BJ (cell line): ENCODE measurements at regions not wholly inside any gene's neighbourhood (a gene's known extent, or its start where the extent isn't known, plus 50 kb on each side); places are given as distances from the start of the nearest gene placed in this dataset.

Source experiments
- CTCF ChIA-PET: fragments of 350-600 bp; formaldehyde crosslinking; extraction: SDS; loops from one replicate; lab custom pipeline; 2021; ENCODE audit warnings: antibody characterized with exemption, inconsistent platforms; lab: Yijun Ruan, JAX
- POLR2A ChIA-PET: fragments of 300-600 bp; sonication (Branson Sonifier 250); formaldehyde crosslinking; extraction: SDS; loops from one replicate; lab custom pipeline; 2021; ENCODE audit warnings: antibody characterized with exemption; lab: Charles Lee
- DNase-seq: peaks from one replicate; pipeline ENCODE4 v3.0.0-alpha.2; 2011; ENCODE audit warnings: low read depth
- H3K27me3 ChIP-seq: 2 replicates; pipeline ENCODE4 v1.6.0; 2011; ENCODE audit warnings: low read length; ENCODE audit not compliant: control insufficient read depth, insufficient read depth
- H3K36me3 ChIP-seq: 2 replicates; pipeline ENCODE4 v1.5.1; 2011; ENCODE audit warnings: low read length; ENCODE audit not compliant: control insufficient read depth, insufficient read depth
- H3K4me3 ChIP-seq: 2 replicates; pipeline ENCODE4 v1.5.1; 2011; ENCODE audit warnings: low read depth, mild to moderate bottlenecking, control low read depth, low read length
- TF ChIP-seq, protein P1 (sequence below): IDR thresholded peaks from 2 replicates; pipeline ENCODE4 v1.5.1; 2011; ENCODE audit warnings: low read depth, mild to moderate bottlenecking, control low read depth, inconsistent platforms, low read length, moderate library complexity; ENCODE audit not compliant: insufficient read depth

DNA sequence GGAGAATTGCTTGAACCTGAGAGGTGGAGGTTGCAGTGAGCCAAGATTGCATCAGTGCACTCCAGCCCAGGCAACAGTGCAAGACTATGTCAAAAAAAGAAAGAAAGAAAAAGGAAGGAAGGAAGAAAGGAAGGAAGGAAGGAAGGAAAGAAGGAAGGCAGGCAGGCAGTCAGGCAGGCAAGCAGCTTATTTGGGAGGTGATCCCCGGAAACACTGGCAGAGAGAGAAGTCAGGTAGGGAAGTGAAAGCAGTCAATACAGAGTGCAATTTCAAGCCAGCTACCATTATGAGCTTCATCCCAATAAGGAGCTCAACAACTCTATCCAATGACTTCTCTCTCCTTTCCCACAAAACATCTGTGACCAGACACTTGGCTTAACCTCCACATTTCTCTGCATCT is 83.0 kb upstream of the TBC1D3K start:
- H3K36me3 ChIP-seq, result no peaks in the 10 kb centered on the region
- TF ChIP-seq, protein P1, sequence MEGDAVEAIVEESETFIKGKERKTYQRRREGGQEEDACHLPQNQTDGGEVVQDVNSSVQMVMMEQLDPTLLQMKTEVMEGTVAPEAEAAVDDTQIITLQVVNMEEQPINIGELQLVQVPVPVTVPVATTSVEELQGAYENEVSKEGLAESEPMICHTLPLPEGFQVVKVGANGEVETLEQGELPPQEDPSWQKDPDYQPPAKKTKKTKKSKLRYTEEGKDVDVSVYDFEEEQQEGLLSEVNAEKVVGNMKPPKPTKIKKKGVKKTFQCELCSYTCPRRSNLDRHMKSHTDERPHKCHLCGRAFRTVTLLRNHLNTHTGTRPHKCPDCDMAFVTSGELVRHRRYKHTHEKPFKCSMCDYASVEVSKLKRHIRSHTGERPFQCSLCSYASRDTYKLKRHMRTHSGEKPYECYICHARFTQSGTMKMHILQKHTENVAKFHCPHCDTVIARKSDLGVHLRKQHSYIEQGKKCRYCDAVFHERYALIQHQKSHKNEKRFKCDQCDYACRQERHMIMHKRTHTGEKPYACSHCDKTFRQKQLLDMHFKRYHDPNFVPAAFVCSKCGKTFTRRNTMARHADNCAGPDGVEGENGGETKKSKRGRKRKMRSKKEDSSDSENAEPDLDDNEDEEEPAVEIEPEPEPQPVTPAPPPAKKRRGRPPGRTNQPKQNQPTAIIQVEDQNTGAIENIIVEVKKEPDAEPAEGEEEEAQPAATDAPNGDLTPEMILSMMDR, result no peak
- DNase-seq, result no peak
- no peak overlapping the region for H3K4me3 ChIP-seq
- peaks cover 11% of the 10 kb centered on the region for H3K27me3 ChIP-seq
- CTCF ChIA-PET, result interaction anchor here (1.0 kb wide), 1 partner anchor 191 kb away, joined by 5 read pairs; no protein-coding TSS in a partner anchor
- POLR2A ChIA-PET, result no interaction called here

DNA sequence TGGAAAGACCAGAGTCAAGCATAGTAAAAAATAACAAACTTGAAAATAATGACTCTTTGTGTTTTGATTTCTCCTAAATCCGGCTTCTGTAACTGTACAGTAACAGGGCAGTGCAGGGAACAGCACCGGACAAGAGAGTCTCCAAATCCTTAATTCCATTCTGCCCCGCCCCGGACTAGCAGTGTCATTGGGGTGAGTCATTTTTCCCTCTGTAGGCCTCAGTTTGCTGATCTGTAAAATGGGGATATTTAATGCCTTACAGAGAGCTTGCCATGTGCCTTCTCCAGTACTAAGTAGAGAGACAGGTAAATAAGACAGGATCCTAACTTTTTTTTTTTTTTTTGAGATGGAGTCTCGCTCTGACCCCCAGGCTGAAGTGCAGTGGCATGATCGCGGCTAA is 83.6 kb upstream of the TBC1D3K start:
- no peak for DNase-seq
- Histone ChIP-seq H3K4me3 (no peak overlapping the region), H3K36me3 (no peaks in the 10 kb centered on the region), H3K27me3 (peaks cover 11% of the 10 kb centered on the region)
- ChIA-PET POLR2A (no interaction called here), CTCF (no interaction called here)
- TF ChIP-seq, protein P1, result no peak

GRCh38 chr17:37839196-37839978 is 84.8 kb upstream of the TBC1D3K start:
- H3K27me3 ChIP-seq, result peaks cover 11% of the 10 kb centered on the region
- CTCF ChIA-PET, result no interaction called here
- DNase-seq, result no peak

GRCh38 chr17:37838276-37838675 is 85.9 kb upstream of the TBC1D3K start:
- CTCF ChIA-PET, result no interaction called here
- Histone ChIP-seq H3K36me3 (no peaks in the 10 kb centered on the region), H3K27me3 (peaks cover 12% of the 10 kb centered on the region), H3K4me3 (no peak overlapping the region)
- DNase-seq, result no peak
- POLR2A ChIA-PET, result no interaction called here
- TF ChIP-seq, protein P1, result no peak

More at GRCh38 chr17:37839196-37839978, 84.8 kb upstream of the TBC1D3K start:
- TF ChIP-seq, protein P1, result no peak
- Histone ChIP-seq H3K4me3 (no peak overlapping the region), H3K36me3 (no peaks in the 10 kb centered on the region)
- POLR2A ChIA-PET, result no interaction called here

GRCh38 chr17:37836593-37836992 is 87.6 kb upstream of the TBC1D3K start:
- no peaks in the 10 kb centered on the region for H3K36me3 ChIP-seq
- no peak overlapping the region for H3K4me3 ChIP-seq
- TF ChIP-seq, protein P1, result no peak
- CTCF ChIA-PET, result interaction anchor here (1.0 kb wide), 1 partner anchor 8 kb away, joined by 3 read pairs; no protein-coding TSS in a partner anchor
- no peak for DNase-seq
- H3K27me3 ChIP-seq, result peaks cover 11% of the 10 kb centered on the region
- POLR2A ChIA-PET, result no interaction called here
